NB4 (cell line): ENCODE measurements at regions not wholly inside any gene's neighbourhood (a gene's known extent, or its start where the extent isn't known, plus 50 kb on each side); places are given as distances from the start of the nearest gene placed in this dataset.

Experiments
- CTCF ChIP-seq: IDR thresholded peaks from one replicate; pipeline ENCODE4 v1.5.1; 2012; ENCODE audit warnings: low read depth, low read length
- POLR2A ChIP-seq: IDR thresholded peaks from 2 replicates; pipeline ENCODE4 v1.6.1; 2011; ENCODE audit warnings: mild to moderate bottlenecking; ENCODE audit not compliant: insufficient read length; ENCODE audit errors: extremely low read depth

DNA sequence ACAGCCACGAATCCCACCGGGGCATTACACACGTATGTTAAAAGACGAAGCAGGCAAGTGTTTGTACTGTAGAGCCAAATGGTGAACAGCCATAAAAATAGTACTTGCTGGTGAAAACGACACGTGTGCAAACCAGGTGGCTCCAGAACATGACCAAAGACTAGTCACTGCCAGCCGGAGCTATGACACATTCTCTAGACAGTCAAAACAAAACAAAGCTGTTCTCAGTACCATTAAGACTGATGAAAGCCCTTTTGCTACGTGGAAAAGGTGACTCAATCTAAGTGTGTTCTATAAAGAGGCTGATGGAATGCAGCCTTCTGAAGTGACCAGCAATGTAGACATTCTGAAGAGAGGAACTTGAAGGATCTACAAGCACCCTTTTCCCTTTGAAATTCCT lies 367.7 kb upstream of the NETO1 start:
- TF ChIP-seq CTCF (no peak), POLR2A (no peak)
